Stimulated activated CD4-positive, alpha-beta T cell treated with anti-CD3 and anti-CD28 coated beads, Interleukin-1b, Interleukin-23, amount 100 ng/mL, for 1 hour (primary cell): ENCODE measurements at regions not wholly inside any gene's neighbourhood (a gene's known extent, or its start where the extent isn't known, plus 50 kb on each side); places are given as distances from the start of the nearest gene placed in this dataset.
"Not testable (repeated sequence)": the region's sequence is repeated elsewhere in the genome, so short reads cannot be mapped to it uniquely, and the experiment has no call there.

ENCODE experiments used
- DNase-seq, 2 donors: peaks; one replicate each; pipeline ENCODE4 v3.0.0-alpha.2; 2020; ENCODE audit warnings: low read depth in 2 of 2

GRCh38 chr15:21261965-21262850 lies 178.1 kb downstream of the POTEB3 start:
- DNase-seq, result no peak

- no peak for DNase-seq
These were observed 178.8 kb downstream of the POTEB3 start for GRCh38 chr15:21261396-21261964.

- no peak for DNase-seq
These were observed 179.3 kb downstream of the POTEB3 start for GRCh38 chr15:21260966-21261395.

GRCh38 chr15:21258635-21259034 lies 181.7 kb downstream of the POTEB3 start:
- not testable (repeated sequence) for DNase-seq

- not testable (repeated sequence) for DNase-seq
These were observed 190.7 kb downstream of the POTEB3 start for GRCh38 chr15:21249508-21250019.
